ENCODE measurements at regions not wholly inside any gene's neighbourhood (a gene's known extent, or its start where the extent isn't known, plus 50 kb on each side); places are given as distances from the start of the nearest gene placed in this dataset.
"Not testable (repeated sequence)": the region's sequence is repeated elsewhere in the genome, so short reads cannot be mapped to it uniquely, and the experiment has no call there.

DNA sequence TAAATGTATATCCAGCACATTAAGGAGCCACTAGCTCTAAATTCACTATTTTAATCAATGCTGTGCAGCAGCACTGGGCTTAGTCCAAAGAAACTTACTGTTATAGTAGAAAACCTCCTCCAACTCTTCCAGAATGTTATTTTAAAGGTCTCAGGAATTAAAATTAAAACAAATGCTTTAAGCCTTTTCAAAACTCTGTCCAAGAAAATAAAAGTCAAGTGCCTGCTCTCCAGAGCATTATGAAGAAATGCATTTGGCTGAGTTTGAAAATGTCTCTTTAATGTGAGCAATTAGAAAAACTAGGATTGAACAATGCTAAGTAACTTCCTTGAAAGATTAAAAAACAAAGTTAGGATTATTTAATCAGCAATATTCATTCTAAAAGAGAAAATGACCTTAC, 322.4 kb upstream of the DCN start:
- DNase-seq (ENCODE audit: low read depth in 3 of 3, low spot score in 1 of 3) = no peak

DNA sequence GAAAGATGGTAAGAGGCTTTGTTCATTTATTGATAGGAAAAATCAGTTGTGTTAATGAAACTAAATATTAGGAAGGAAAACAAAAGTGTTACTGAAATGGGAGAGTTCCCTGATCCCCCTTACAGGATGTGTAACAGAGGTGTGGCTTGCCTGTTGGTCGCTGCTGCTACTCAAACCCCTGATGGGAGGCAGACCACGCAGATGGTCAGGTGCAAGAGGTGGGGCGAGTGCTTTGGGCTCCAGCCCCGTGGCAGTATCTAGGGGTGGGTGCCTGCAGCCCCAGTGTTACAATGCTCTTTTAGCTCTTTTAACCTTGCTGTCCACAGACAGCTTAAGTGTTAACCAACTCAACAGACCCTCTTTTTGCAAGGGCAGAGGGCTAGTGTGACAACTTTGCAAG, 319.6 kb upstream of the DCN start:
- DNase-seq (ENCODE audit: low read depth in 3 of 3, low spot score in 1 of 3) = no peak

GRCh38 chr12:91496337-91496736, 313.7 kb upstream of the DCN start:
- DNase-seq (ENCODE audit: low read depth in 3 of 3, low spot score in 1 of 3) = no peak

GRCh38 chr12:91493308-91493707, 310.7 kb upstream of the DCN start:
- DNase-seq (ENCODE audit: low read depth in 3 of 3, low spot score in 1 of 3) = no peak

DNA sequence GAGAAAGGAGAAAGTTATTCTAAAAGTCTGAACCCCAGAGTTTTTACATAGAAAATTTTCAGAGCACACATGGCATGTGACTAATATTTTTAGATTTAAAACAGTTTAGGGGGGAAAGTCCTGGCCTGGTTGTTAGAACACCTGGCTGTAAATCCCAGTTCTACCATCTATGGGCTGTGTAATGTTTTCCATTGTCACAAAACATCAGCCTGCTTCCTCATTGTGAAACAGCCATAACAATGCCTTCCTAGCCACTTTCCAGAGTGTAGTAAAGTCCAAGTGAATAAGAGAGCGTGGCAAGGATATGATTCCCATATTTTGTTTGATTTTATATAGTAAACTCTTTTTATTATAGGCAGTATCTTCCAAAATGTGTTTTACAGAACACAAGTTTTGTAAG, 310.0 kb upstream of the DCN start:
- DNase-seq (ENCODE audit: low read depth in 3 of 3, low spot score in 1 of 3) = no peak

DNA sequence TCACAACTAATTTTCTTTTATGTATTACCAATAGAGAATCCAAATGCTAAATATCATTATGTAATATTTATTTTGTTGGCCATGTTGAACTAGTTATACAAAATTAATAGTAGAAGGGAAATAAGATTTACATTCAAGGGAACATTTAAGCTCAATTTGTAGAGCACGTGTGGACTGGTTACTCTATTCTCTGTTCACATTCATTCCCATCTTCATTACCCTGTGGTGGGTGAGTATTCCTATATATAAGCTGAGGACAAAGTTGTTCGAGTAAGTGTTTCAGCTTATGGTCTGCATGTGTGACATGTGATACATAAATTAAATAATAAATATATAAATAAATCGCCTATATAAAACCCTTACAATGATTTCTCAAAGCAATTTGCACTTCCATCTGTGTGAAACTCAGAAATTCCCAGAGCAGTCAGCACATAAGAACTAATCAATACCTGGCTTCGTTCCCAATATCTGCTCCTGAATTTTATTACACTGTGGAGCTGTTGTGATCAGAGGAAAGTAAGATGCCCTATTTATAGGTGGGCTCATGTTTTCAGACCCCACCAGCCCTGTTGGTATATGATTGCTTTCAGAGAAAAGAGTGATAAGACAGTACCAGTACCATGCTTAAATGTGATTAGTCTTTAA, 308.2 kb upstream of the DCN start:
- DNase-seq (ENCODE audit: low read depth in 3 of 3, low spot score in 1 of 3) = no peak

DNA sequence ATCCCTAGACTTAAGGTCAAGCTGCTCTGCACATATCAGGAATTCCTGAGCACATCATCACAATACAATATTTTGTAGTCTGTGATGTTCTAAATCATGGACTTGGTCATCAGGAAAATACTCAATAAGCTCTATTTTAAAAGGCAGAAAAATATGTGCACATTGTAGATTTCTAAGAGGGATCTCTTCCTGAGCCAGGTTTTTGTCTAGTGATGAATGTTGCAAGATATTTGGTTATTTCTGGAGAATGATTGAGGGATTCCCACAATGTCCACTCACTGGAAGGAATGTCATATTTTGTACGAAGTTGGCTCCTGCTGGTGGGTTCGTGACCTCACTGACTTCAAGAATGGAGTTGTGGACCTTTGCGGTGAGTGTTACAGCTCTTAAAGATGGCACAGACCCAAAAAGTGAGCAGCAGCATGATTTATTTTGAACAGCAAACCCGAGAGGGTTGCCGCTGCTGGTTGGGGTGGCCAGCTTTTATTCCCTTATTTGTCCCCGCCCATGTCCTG, 300.9 kb upstream of the DCN start:
- no peak for DNase-seq (ENCODE audit: low read depth in 3 of 3, low spot score in 1 of 3)

GRCh38 chr12:91482231-91482630, 299.6 kb upstream of the DCN start:
- no peak for DNase-seq (ENCODE audit: low read depth in 3 of 3, low spot score in 1 of 3)

GRCh38 chr12:91478500-91478899, 295.9 kb upstream of the DCN start:
- DNase-seq (ENCODE audit: low read depth in 3 of 3, low spot score in 1 of 3) = no peak

DNA sequence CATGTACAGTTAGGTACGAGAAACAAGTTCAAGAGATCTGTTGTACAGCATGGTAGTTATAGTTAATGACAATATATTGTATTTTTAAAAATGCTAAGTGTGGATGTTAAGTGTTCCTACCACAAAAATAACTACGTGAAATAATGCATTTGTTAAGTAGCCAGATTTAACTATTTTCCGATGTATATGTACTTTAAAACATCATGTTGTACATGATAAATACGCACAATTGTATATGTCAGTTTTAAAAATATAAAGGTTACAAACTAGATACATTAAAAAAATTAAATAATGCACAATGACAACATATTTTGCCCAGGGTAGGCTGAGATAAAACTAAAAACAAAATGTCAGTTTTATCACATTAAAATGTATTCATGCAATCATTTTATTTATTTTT, 285.1 kb upstream of the DCN start:
- DNase-seq (ENCODE audit: low read depth in 3 of 3, low spot score in 1 of 3) = no peak

GRCh38 chr12:91461061-91461460, 278.4 kb upstream of the DCN start:
- DNase-seq (ENCODE audit: low read depth in 3 of 3, low spot score in 1 of 3) = no peak

- no peak for DNase-seq (ENCODE audit: low read depth in 3 of 3, low spot score in 1 of 3)
These were observed 277.9 kb upstream of the DCN start for GRCh38 chr12:91460469-91460868.

GRCh38 chr12:91455321-91455720, 272.7 kb upstream of the DCN start:
- DNase-seq (ENCODE audit: low read depth in 3 of 3, low spot score in 1 of 3) = no peak

GRCh38 chr12:91454179-91454578, 271.6 kb upstream of the DCN start:
- DNase-seq (ENCODE audit: low read depth in 3 of 3, low spot score in 1 of 3) = no peak

- DNase-seq (ENCODE audit: low read depth in 3 of 3, low spot score in 1 of 3) = not testable (repeated sequence)
These were observed 269.8 kb upstream of the DCN start for GRCh38 chr12:91452464-91452863.

GRCh38 chr12:91441993-91442952, 259.7 kb upstream of the DCN start:
- DNase-seq (ENCODE audit: low read depth in 3 of 3, low spot score in 1 of 3) = no peak

DNA sequence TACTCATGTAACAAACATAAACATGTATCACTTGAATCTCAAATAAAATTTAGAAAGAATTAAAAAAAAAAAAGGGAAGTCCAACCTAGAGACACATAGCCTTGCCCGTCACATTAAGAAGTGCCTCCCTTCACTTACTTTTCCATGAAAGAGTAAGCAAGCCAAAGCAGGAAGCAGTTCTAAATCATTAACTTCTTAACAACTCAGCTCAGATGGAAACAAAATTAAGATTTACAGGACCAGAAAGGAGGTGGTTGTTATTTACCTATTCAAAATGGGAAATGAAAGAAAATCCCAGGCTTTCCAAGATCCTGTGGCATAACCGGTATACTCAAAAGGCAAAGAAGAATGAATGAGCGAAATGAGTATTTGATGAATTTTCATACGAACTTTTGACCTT, 258.6 kb upstream of the DCN start:
- DNase-seq (ENCODE audit: low read depth in 3 of 3, low spot score in 1 of 3) = no peak

- DNase-seq (ENCODE audit: low read depth in 3 of 3, low spot score in 1 of 3) = no peak
These were observed 251.5 kb upstream of the DCN start for GRCh38 chr12:91434081-91434480.

DNA sequence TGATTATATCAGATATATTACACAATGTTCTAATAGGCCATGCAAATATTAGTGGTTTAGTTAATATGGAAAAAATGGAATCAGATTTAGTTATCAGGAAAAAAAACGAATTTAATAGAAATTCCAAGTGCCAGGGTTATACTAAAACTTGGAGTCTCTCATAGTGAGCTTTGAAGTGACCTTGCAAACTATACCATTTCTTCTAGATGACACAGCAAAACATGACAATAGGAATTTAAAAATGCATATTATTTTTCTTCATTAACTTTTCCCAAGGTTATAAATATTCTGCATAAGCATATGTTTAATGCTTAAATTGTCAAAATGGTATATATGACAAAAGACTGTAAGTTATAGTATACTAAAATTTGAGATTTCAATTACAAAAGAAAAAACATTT, 250.1 kb upstream of the DCN start:
- no peak for DNase-seq (ENCODE audit: low read depth in 3 of 3, low spot score in 1 of 3)

GRCh38 chr12:91432089-91432488, 249.5 kb upstream of the DCN start:
- no peak for DNase-seq (ENCODE audit: low read depth in 3 of 3, low spot score in 1 of 3)

DNA sequence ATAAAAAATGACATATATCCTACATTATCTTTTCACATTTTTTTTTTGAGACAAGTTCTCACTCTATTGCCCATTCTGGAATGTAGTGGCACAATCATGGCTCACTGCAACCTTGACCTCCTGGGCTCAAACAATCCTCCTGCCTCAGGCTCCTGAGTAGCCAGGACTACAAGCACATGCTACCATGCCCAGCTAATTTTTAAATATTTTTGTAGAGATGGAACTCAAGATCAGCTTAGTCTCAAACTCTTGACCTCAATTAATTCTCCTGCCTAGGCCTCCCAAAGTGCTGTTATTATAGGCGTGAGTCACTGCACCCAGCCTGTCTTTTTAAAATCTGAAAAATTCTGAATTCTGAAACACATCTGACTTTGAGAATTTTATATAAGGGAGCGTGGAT, 241.9 kb upstream of the DCN start:
- no peak for DNase-seq (ENCODE audit: low read depth in 3 of 3, low spot score in 1 of 3)

DNA sequence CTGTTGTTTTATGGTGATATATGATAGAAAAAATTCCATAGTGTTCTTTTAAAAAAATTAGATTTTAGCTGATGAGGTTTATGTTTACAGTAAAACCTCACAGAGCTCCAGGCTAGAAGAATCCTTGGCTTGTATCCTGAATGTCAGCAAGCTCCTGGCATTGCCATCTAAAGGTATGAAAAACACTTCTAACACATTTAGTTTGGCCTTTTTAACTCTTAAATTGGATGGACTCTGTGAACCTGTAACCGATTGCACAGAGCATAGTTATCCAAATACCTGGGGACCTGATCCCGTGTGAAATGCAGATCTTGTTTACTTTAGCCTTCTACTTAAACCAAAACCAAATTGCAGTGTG, 241.1 kb upstream of the DCN start:
- DNase-seq (ENCODE audit: low read depth in 3 of 3, low spot score in 1 of 3) = no peak

Measured in stimulated activated CD4-positive, alpha-beta T cell treated with anti-CD3 and anti-CD28 coated beads, TNF-alpha, amount 100 ng/mL, for 1 hour (primary cell).